Erythroblast (primary cell): ENCODE measurements at regions not wholly inside any gene's neighbourhood (a gene's known extent, or its start where the extent isn't known, plus 50 kb on each side); places are given as distances from the start of the nearest gene placed in this dataset.

ENCODE experiments used
- GATA1 ChIP-seq: IDR thresholded peaks from 2 replicates; pipeline ENCODE4 v1.6.1; 2011; ENCODE audit warnings: low read depth, mild to moderate bottlenecking, control low read depth, low read length, moderate library complexity
- POLR2A ChIP-seq: IDR thresholded peaks from 2 replicates; pipeline ENCODE4 v1.6.1; 2011; ENCODE audit warnings: mild to moderate bottlenecking, low read length

DNA sequence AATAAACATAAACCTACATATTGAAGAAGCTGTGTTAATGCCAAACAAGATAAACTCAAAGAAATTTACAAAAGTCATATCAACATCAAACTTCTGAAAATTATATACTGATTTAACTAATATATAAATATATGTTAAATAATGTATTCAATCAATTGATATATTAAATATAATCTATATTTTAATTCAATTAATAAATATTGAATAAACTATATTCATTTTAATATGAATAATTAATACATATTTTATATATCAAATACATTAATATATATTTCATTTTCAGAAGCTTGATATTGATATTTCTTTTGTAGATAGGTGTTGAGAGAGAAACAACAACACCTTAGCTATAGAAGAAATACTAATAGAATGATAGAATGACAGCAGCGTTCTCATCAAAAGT is 768.1 kb downstream of the MECOM start:
- TF ChIP-seq POLR2A, result no peak
- no peak for TF ChIP-seq GATA1
